A673 (cell line): ENCODE measurements at regions not wholly inside any gene's neighbourhood (a gene's known extent, or its start where the extent isn't known, plus 50 kb on each side); places are given as distances from the start of the nearest gene placed in this dataset.

ENCODE experiments used
- EZH2 ChIP-seq: fragments of 200-600 bp; sonication (generic); IDR thresholded peaks from 2 replicates; pipeline ENCODE4 v1.6.1; 2017; ENCODE audit warnings: borderline replicate concordance, low read depth, mild to moderate bottlenecking, mixed read lengths, antibody characterized with exemption, low read length; ENCODE audit not compliant: poor library complexity, severe bottlenecking
- TF ChIP-seq, protein P1 (sequence below): fragments of 300-800, 200-600 bp; sonication (generic); conservative IDR thresholded peaks from 2 replicates; pipeline ENCODE4 v1.5.1; 2017; ENCODE audit warnings: low read depth, mild to moderate bottlenecking, antibody characterized with exemption, low read length, moderate library complexity, mixed read lengths

DNA sequence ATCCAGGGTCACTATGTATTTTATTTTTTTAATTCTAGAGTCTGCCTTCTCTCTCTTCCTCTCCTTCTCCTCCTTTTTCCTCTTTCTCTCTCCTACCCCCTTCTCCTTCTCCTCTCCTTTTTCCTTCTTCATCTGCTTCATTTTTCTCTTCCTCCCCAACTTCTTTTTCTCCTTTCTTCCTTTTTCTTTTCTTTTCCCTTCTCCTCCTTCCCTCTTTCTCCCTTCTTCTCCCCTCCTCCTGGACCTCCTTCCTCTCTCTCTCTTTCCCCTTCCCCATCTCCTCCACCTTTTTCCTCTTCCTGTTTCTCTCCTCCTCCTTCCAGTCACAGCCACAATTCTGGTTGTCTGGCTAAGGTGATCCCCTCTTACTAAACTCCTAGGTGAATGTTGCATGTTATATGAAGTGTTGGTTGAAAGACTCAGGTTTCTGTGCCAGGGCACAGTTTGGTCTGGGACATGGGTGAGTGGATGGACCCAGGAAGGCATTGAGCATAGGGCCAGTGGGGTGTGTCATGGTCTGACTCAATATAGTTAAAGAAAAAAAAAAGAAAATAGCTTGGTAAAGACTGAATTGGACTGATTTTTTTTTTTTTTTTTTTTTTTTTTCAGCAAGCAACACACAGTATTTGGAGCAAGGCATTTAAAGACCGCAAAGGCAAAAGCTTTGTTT is 266.9 kb downstream of the TGFB2 start:
- TF ChIP-seq, protein P1, sequence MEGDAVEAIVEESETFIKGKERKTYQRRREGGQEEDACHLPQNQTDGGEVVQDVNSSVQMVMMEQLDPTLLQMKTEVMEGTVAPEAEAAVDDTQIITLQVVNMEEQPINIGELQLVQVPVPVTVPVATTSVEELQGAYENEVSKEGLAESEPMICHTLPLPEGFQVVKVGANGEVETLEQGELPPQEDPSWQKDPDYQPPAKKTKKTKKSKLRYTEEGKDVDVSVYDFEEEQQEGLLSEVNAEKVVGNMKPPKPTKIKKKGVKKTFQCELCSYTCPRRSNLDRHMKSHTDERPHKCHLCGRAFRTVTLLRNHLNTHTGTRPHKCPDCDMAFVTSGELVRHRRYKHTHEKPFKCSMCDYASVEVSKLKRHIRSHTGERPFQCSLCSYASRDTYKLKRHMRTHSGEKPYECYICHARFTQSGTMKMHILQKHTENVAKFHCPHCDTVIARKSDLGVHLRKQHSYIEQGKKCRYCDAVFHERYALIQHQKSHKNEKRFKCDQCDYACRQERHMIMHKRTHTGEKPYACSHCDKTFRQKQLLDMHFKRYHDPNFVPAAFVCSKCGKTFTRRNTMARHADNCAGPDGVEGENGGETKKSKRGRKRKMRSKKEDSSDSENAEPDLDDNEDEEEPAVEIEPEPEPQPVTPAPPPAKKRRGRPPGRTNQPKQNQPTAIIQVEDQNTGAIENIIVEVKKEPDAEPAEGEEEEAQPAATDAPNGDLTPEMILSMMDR: no peak
- TF ChIP-seq EZH2: no peak
